ENCODE measurements at regions not wholly inside any gene's neighbourhood (a gene's known extent, or its start where the extent isn't known, plus 50 kb on each side); places are given as distances from the start of the nearest gene placed in this dataset.

GRCh38 chr1:98345417-98345816 is 316.1 kb upstream of the SNX7 start:
- H3K27me3 ChIP-seq (replicated peaks in 2 of 5; ENCODE audit: control insufficient read depth in 4 of 5, insufficient read depth in 5 of 5, low read length in 4 of 5), result no peaks in the 10 kb centered on the region
- H3K36me3 ChIP-seq (ENCODE audit: control insufficient read depth in 4 of 4, insufficient read depth in 4 of 4, low read length in 3 of 4), result no peaks in the 10 kb centered on the region
- H3K27ac ChIP-seq (ENCODE audit: insufficient read depth in 1 of 2, low read depth in 1 of 2, low read length in 2 of 2, poor library complexity in 1 of 2, severe bottlenecking in 2 of 2), result no peak overlapping the region
- H3K4me1 ChIP-seq (ENCODE audit: control extremely low read depth in 1 of 4, control insufficient read depth in 4 of 4, insufficient read depth in 4 of 4, low read length in 3 of 4), result no peaks in the 10 kb centered on the region
- ChIA-PET POLR2A (no interaction called here), CTCF (no interaction called here)
- WGBS (ENCODE audit: insufficient coverage), result 100% methylated on average over 1 of the region's 2 CpGs
- H3K9me3 ChIP-seq (ENCODE audit: control extremely low read depth in 1 of 5, control insufficient read depth in 4 of 5, insufficient read depth in 2 of 5, low read depth in 1 of 5, low read length in 4 of 5), result no peaks in the 10 kb centered on the region
- DNase-seq, result no peak
- no peak overlapping the region for H3K4me3 ChIP-seq (ENCODE audit: control insufficient read depth in 1 of 7, extremely low read depth in 1 of 7, insufficient read depth in 4 of 7, low read depth in 2 of 7, low read length in 6 of 7)

DNA sequence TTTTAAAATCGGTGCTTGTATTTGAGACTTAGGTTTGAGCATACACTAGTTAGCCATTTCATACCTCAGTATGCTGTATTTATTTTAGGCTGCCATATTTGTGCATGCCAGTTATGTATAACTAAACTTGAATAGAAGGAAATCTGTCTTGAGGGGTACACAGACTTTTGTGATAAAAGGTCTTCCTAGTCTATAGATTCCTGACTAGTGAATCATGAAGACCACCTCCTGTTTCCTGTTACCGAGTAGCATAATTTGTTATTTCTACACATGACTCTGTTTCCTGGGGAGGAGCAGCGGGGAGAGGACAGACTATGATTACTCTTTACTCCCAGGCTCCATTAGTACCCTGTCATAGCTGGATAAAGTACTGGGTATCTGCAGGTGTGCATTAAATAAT is 316.8 kb upstream of the SNX7 start:
- Histone ChIP-seq H3K36me3 (ENCODE audit: control insufficient read depth in 4 of 4, insufficient read depth in 4 of 4, low read length in 3 of 4) (no peaks in the 10 kb centered on the region), H3K4me3 (ENCODE audit: control insufficient read depth in 1 of 7, extremely low read depth in 1 of 7, insufficient read depth in 4 of 7, low read depth in 2 of 7, low read length in 6 of 7) (no peak overlapping the region), H3K4me1 (ENCODE audit: control extremely low read depth in 1 of 4, control insufficient read depth in 4 of 4, insufficient read depth in 4 of 4, low read length in 3 of 4) (no peaks in the 10 kb centered on the region), H3K9me3 (ENCODE audit: control extremely low read depth in 1 of 5, control insufficient read depth in 4 of 5, insufficient read depth in 2 of 5, low read depth in 1 of 5, low read length in 4 of 5) (no peaks in the 10 kb centered on the region), H3K27ac (ENCODE audit: insufficient read depth in 1 of 2, low read depth in 1 of 2, low read length in 2 of 2, poor library complexity in 1 of 2, severe bottlenecking in 2 of 2) (no peak overlapping the region), H3K27me3 (replicated peaks in 2 of 5; ENCODE audit: control insufficient read depth in 4 of 5, insufficient read depth in 5 of 5, low read length in 4 of 5) (no peaks in the 10 kb centered on the region)
- no CpG with 5 or more reads among the region's 3 CpGs for WGBS (ENCODE audit: insufficient coverage)
- no peak for DNase-seq
- ChIA-PET POLR2A (no interaction called here), CTCF (no interaction called here)

DNA sequence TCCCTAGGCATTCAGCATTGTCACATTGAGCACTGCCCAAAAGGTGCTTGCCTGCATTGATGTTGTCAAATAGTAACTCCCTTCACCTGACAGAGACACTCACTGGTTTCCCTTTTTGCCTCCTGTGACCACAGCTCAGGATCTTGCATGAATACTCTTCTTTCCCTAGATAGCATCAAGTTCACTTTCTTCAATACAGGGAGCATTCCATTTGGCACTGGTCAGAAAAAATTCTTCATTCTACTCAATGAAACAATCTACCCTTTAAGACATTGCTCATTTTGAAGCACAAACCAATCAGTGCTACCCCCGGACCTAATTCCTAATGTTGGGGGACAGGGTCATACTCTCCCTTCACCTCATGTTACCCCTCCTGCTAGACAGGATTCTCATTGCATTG is 319.0 kb upstream of the SNX7 start:
- POLR2A ChIA-PET, result no interaction called here
- no peak overlapping the region for H3K4me3 ChIP-seq (ENCODE audit: control insufficient read depth in 1 of 7, extremely low read depth in 1 of 7, insufficient read depth in 4 of 7, low read depth in 2 of 7, low read length in 6 of 7)
- CTCF ChIA-PET, result no interaction called here
- H3K9me3 ChIP-seq (ENCODE audit: control extremely low read depth in 1 of 5, control insufficient read depth in 4 of 5, insufficient read depth in 2 of 5, low read depth in 1 of 5, low read length in 4 of 5), result no peaks in the 10 kb centered on the region
- H3K36me3 ChIP-seq (ENCODE audit: control insufficient read depth in 4 of 4, insufficient read depth in 4 of 4, low read length in 3 of 4), result no peaks in the 10 kb centered on the region
- DNase-seq, result no peak
- no peaks in the 10 kb centered on the region for H3K27me3 ChIP-seq (replicated peaks in 2 of 5; ENCODE audit: control insufficient read depth in 4 of 5, insufficient read depth in 5 of 5, low read length in 4 of 5)
- WGBS (ENCODE audit: insufficient coverage), result 89% methylated on average over 1 of the region's 1 CpG
- no peak overlapping the region for H3K27ac ChIP-seq (ENCODE audit: insufficient read depth in 1 of 2, low read depth in 1 of 2, low read length in 2 of 2, poor library complexity in 1 of 2, severe bottlenecking in 2 of 2)
- H3K4me1 ChIP-seq (ENCODE audit: control extremely low read depth in 1 of 4, control insufficient read depth in 4 of 4, insufficient read depth in 4 of 4, low read length in 3 of 4), result no peaks in the 10 kb centered on the region

DNA sequence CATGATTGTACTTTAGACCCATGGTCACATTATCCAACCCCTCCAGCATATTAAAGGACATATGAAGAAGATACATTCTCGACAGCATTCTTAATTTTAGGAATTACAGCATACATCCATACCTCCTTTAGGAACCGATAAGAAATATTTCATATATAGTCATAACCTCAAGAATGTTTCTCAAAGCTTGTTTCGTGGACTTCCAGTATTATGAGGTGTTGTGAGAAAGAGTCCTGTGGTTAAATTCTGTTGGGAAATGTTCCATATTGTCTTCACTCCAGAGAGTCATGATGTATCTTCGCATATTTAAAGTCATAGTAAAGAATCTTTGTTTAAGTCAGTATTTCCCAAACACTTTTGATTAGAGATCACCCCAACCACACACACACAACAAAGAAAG is 321.0 kb upstream of the SNX7 start:
- no peaks in the 10 kb centered on the region for H3K27me3 ChIP-seq (replicated peaks in 2 of 5; ENCODE audit: control insufficient read depth in 4 of 5, insufficient read depth in 5 of 5, low read length in 4 of 5)
- no peaks in the 10 kb centered on the region for H3K4me1 ChIP-seq (ENCODE audit: control extremely low read depth in 1 of 4, control insufficient read depth in 4 of 4, insufficient read depth in 4 of 4, low read length in 3 of 4)
- ChIA-PET CTCF (interaction anchor here (1.2 kb wide), 1 partner anchor 64 kb away, joined by 5 read pairs; no protein-coding TSS in a partner anchor), POLR2A (no interaction called here)
- no peak for DNase-seq
- no peaks in the 10 kb centered on the region for H3K9me3 ChIP-seq (ENCODE audit: control extremely low read depth in 1 of 5, control insufficient read depth in 4 of 5, insufficient read depth in 2 of 5, low read depth in 1 of 5, low read length in 4 of 5)
- WGBS (ENCODE audit: insufficient coverage), result no CpG with 5 or more reads among the region's 4 CpGs
- H3K36me3 ChIP-seq (ENCODE audit: control insufficient read depth in 4 of 4, insufficient read depth in 4 of 4, low read length in 3 of 4), result no peaks in the 10 kb centered on the region
- H3K27ac ChIP-seq (ENCODE audit: insufficient read depth in 1 of 2, low read depth in 1 of 2, low read length in 2 of 2, poor library complexity in 1 of 2, severe bottlenecking in 2 of 2), result no peak overlapping the region
- no peak overlapping the region for H3K4me3 ChIP-seq (ENCODE audit: control insufficient read depth in 1 of 7, extremely low read depth in 1 of 7, insufficient read depth in 4 of 7, low read depth in 2 of 7, low read length in 6 of 7)

DNA sequence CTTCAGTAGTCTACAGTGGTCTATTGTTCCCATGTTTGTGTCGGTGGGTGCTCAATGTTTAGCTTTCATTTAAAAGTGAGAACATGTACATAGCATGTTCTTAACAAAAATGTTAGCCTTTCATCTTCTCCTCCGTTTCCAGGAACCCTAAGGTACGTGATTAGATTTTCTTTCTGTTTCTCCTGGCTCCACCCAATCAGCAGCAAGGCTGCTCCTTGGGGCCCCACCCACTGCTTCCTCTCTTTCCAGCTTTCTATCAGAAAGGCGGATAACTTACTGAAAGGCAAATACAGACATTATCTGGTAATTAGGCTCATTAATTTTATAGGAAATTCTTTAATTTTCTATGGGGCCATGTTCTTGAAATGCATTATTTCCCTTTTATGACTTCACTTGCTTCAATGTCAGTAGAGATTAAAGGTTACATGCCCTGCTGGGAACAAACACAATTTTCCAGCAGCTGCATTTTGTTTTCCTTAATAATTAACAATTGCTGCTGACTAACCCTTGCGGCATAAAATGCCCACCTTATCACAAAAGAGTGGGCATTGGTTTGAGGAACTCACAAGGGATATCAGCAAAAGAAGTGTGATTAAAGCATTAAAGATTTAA is 324.9 kb upstream of the SNX7 start:
- no peak overlapping the region for H3K4me3 ChIP-seq (ENCODE audit: control insufficient read depth in 1 of 7, extremely low read depth in 1 of 7, insufficient read depth in 4 of 7, low read depth in 2 of 7, low read length in 6 of 7)
- peaks cover 0 to 2% (median 0%) of the 10 kb centered on the region in 5 experiments for H3K9me3 ChIP-seq (ENCODE audit: control extremely low read depth in 1 of 5, control insufficient read depth in 4 of 5, insufficient read depth in 2 of 5, low read depth in 1 of 5, low read length in 4 of 5)
- no peaks in the 10 kb centered on the region for H3K4me1 ChIP-seq (ENCODE audit: control extremely low read depth in 1 of 4, control insufficient read depth in 4 of 4, insufficient read depth in 4 of 4, low read length in 3 of 4)
- H3K36me3 ChIP-seq (ENCODE audit: control insufficient read depth in 4 of 4, insufficient read depth in 4 of 4, low read length in 3 of 4), result no peaks in the 10 kb centered on the region
- no peaks in the 10 kb centered on the region for H3K27me3 ChIP-seq (replicated peaks in 2 of 5; ENCODE audit: control insufficient read depth in 4 of 5, insufficient read depth in 5 of 5, low read length in 4 of 5)
- no peak for DNase-seq
- ChIA-PET POLR2A (no interaction called here), CTCF (no interaction called here)
- WGBS (ENCODE audit: insufficient coverage), result 100% methylated on average over 3 of the region's 5 CpGs
- H3K27ac ChIP-seq (ENCODE audit: insufficient read depth in 1 of 2, low read depth in 1 of 2, low read length in 2 of 2, poor library complexity in 1 of 2, severe bottlenecking in 2 of 2), result no peak overlapping the region

DNA sequence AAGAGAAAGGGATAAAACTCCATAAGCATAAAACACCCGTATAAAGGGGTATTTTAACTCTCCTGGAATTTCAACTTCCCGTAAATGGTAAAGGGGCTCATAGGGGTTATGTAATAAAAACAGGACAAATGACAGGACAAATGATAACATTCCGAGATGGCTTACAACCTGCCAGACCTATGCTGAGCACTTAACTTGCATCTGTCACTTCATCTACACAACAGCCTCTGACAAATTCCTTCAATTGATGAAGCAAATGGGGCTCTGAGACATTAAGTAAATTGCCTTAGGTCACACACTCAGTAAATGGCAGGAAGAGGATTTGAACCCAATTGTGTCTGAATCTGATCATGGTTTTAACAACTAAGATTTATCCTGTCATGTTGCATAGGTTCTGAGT is 327.6 kb upstream of the SNX7 start:
- Histone ChIP-seq H3K4me3 (ENCODE audit: control insufficient read depth in 1 of 7, extremely low read depth in 1 of 7, insufficient read depth in 4 of 7, low read depth in 2 of 7, low read length in 6 of 7) (no peak overlapping the region), H3K27ac (ENCODE audit: insufficient read depth in 1 of 2, low read depth in 1 of 2, low read length in 2 of 2, poor library complexity in 1 of 2, severe bottlenecking in 2 of 2) (no peak overlapping the region), H3K4me1 (ENCODE audit: control extremely low read depth in 1 of 4, control insufficient read depth in 4 of 4, insufficient read depth in 4 of 4, low read length in 3 of 4) (no peaks in the 10 kb centered on the region), H3K9me3 (ENCODE audit: control extremely low read depth in 1 of 5, control insufficient read depth in 4 of 5, insufficient read depth in 2 of 5, low read depth in 1 of 5, low read length in 4 of 5) (peaks cover 0 to 2% (median 0%) of the 10 kb centered on the region in 5 experiments), H3K27me3 (replicated peaks in 2 of 5; ENCODE audit: control insufficient read depth in 4 of 5, insufficient read depth in 5 of 5, low read length in 4 of 5) (no peaks in the 10 kb centered on the region), H3K36me3 (ENCODE audit: control insufficient read depth in 4 of 4, insufficient read depth in 4 of 4, low read length in 3 of 4) (no peaks in the 10 kb centered on the region)
- ChIA-PET CTCF (interaction anchor here (0.8 kb wide), 1 partner anchor 33 kb away, joined by 3 read pairs; no protein-coding TSS in a partner anchor), POLR2A (no interaction called here)
- no peak for DNase-seq
- WGBS (ENCODE audit: insufficient coverage), result no CpG with 5 or more reads among the region's 3 CpGs

GRCh38 chr1:98333406-98333805 is 328.1 kb upstream of the SNX7 start:
- ChIA-PET POLR2A (no interaction called here), CTCF (interaction anchor here (0.8 kb wide), 1 partner anchor 34 kb away, joined by 3 read pairs; no protein-coding TSS in a partner anchor)
- no peak for DNase-seq

More at GRCh38 chr1:98333406-98333805, 328.1 kb upstream of the SNX7 start:
- Histone ChIP-seq H3K36me3 (ENCODE audit: control insufficient read depth in 4 of 4, insufficient read depth in 4 of 4, low read length in 3 of 4) (no peaks in the 10 kb centered on the region), H3K4me1 (ENCODE audit: control extremely low read depth in 1 of 4, control insufficient read depth in 4 of 4, insufficient read depth in 4 of 4, low read length in 3 of 4) (no peaks in the 10 kb centered on the region), H3K9me3 (ENCODE audit: control extremely low read depth in 1 of 5, control insufficient read depth in 4 of 5, insufficient read depth in 2 of 5, low read depth in 1 of 5, low read length in 4 of 5) (peaks cover 0 to 2% (median 0%) of the 10 kb centered on the region in 5 experiments), H3K27ac (ENCODE audit: insufficient read depth in 1 of 2, low read depth in 1 of 2, low read length in 2 of 2, poor library complexity in 1 of 2, severe bottlenecking in 2 of 2) (no peak overlapping the region), H3K27me3 (replicated peaks in 2 of 5; ENCODE audit: control insufficient read depth in 4 of 5, insufficient read depth in 5 of 5, low read length in 4 of 5) (no peaks in the 10 kb centered on the region), H3K4me3 (ENCODE audit: control insufficient read depth in 1 of 7, extremely low read depth in 1 of 7, insufficient read depth in 4 of 7, low read depth in 2 of 7, low read length in 6 of 7) (no peak overlapping the region)
- 85% methylated on average over 3 of the region's 3 CpGs for WGBS (ENCODE audit: insufficient coverage)

Measured in common myeloid progenitor, CD34-positive (primary cell).